NOMO-1 (cell line): ENCODE measurements at regions not wholly inside any gene's neighbourhood (a gene's known extent, or its start where the extent isn't known, plus 50 kb on each side); places are given as distances from the start of the nearest gene placed in this dataset.

Experiments used
- DNase-seq, 2 experiments: peaks; one replicate each; lab custom pipeline; 2025; ENCODE audit not compliant: unreplicated experiment in 2 of 2; lab: John Stamatoyannopoulos, UW

- no peak for DNase-seq
Observed at GRCh38 chr6:150536835-150537234, 62.9 kb upstream of the PLEKHG1 start.

GRCh38 chr6:150537491-150537890, 62.2 kb upstream of the PLEKHG1 start:
- no peak for DNase-seq

- no peak for DNase-seq
Observed at GRCh38 chr6:150537893-150538292, 61.8 kb upstream of the PLEKHG1 start.

DNA sequence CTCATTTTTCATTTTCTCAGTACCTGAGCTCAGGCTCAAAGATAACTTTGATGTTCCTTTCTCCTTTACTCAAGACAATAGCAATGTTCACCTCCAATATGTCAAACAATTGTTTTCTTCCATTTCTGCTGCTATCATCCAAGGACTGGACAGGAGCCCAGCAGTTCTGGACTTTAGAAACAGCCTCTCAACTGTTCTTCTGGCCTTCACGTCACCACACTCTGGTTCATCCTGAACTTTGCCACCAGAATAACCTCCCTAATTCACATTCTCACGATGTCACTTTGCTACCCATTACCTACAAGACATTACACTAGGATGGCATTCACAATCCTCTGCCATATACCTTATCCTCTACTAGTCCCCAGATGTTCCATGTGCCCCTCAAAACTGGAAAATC, 60.6 kb upstream of the PLEKHG1 start:
- no peak for DNase-seq

- DNase-seq: no peak
Observed at GRCh38 chr6:150539568-150539967, 60.1 kb upstream of the PLEKHG1 start.

GRCh38 chr6:150541576-150541975, 58.1 kb upstream of the PLEKHG1 start:
- no peak for DNase-seq

DNA sequence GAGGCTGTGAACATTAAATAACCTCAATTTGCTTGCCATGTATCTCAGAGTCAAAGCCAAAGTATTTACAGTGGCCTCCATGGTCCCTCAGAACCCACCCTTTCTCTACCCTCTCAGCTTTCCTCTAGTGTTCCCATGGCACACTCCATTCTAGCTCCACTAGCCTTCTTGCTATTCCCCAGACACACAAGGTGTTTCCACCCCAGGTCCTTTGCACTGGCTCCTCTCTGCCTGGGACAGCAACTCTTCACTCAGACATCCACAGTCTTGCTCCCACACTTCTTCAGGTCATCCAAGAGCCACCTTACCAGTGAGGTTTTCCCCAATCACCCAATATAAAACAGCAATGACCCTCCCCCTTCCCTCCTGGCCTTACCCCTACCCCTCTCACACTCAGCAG, 56.5 kb upstream of the PLEKHG1 start:
- DNase-seq: no peak

DNA sequence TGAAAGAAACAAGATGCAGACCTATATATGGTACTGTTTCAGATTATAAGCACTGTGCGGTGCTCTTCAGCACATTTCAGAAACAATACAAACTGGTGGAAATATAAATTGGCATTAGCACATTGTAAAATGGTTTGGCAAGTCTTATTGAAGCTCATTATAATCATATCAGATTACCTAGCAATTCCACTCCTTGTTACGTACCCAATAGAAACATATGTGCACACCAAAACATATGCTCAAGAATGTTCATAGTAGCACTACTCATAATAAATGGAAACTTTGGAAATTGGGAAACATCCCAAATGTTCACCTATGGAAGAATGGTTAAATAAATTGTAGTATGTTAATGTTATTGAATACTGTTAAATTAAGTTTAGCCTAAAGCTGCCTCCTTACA, 54.9 kb upstream of the PLEKHG1 start:
- no peak for DNase-seq

DNA sequence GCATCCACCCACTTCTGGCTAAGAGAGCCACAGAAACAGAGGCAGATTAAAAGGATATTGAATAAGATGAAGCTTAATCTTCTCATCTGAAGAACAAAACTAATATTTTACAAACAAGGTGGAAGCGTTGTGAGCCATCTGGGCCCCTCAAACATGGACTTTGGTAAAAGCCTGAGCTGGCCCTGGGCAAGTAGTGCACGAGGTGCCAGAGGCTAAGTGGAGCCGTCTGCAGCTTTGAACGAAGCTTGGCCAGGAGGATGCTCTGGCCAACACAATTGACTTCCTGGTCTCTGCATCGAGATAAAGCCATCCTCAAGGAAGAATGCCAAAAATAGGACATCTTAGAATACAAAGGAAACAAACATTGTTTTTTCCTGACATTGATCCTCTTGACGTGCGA, 53.2 kb upstream of the PLEKHG1 start:
- DNase-seq: no peak

- DNase-seq: no peak
Observed at GRCh38 chr6:150547502-150548222, 52.0 kb upstream of the PLEKHG1 start.

GRCh38 chr6:150548330-150548729, 51.4 kb upstream of the PLEKHG1 start:
- DNase-seq: no peak

GRCh38 chr6:150549007-150549406, 50.7 kb upstream of the PLEKHG1 start:
- DNase-seq: no peak

DNA sequence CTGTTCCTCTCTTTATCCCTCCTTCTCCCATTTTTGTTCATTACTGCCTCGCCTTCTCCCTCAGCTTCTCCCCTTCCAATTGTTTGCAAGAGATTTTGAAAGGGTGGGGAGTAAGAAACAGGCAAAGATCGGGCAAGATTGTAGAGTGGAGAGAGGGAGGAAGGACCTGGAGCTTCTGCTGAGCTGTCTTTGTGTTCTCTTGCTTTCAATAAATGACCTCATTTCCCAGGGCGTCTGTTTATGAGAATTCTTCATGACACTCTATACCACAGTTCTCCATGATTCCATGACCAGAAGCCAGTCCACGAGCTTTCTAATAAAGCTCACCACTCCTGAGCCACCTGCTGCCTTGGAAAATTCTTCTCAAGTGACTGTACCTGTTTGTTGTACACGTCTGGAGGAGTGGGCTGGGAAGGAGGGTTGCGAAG, 50.0 kb upstream of the PLEKHG1 start:
- DNase-seq: no peak
